HEK293 (cell line): ENCODE measurements at regions not wholly inside any gene's neighbourhood (a gene's known extent, or its start where the extent isn't known, plus 50 kb on each side); places are given as distances from the start of the nearest gene placed in this dataset.

Source experiments
- HOXA7 ChIP-seq: sonication (generic); formaldehyde crosslinking; IDR thresholded peaks from 2 replicates; pipeline ENCODE4 v1.8.1; 2022; ENCODE audit warnings: missing genetic modification reagents, borderline replicate concordance
- MYNN ChIP-seq: fragments of 450-650 bp; formaldehyde crosslinking; IDR thresholded peaks from 2 replicates; pipeline ENCODE4 v1.5.1; 2016; ENCODE audit warnings: missing biosample characterization, missing genetic modification characterization, borderline replicate concordance
- SP2 ChIP-seq: fragments of 450-650 bp; formaldehyde crosslinking; IDR thresholded peaks from 2 replicates; pipeline ENCODE4 v1.5.1; 2016; ENCODE audit warnings: missing biosample characterization, missing genetic modification characterization
- SP7 ChIP-seq: fragments of 450-650 bp; formaldehyde crosslinking; IDR thresholded peaks from 2 replicates; pipeline ENCODE4 v1.5.1; 2016; ENCODE audit warnings: missing biosample characterization, missing genetic modification characterization
- ZNF121 ChIP-seq: fragments of 450-650 bp; formaldehyde crosslinking; IDR thresholded peaks from 2 replicates; pipeline ENCODE4 v1.5.1; 2016; ENCODE audit warnings: missing biosample characterization, missing genetic modification characterization
- ZNF274 ChIP-seq, 2 experiments: fragments of 200-500 bp in 1 of 2; fragments of 450-650 bp in 1 of 2; sonication (Bioruptor generic) in 1 of 2; formaldehyde crosslinking in 1 of 2; IDR thresholded peaks; 2 replicates each; pipeline versions ENCODE4 v1.5.1 to v1.6.1; 2014 to 2016; ENCODE audit warnings: borderline replicate concordance in 1 of 2, inconsistent platforms in 1 of 2, low read length in 1 of 2, missing biosample characterization in 1 of 2, missing genetic modification characterization in 1 of 2
- ZNF404 ChIP-seq: fragments of 450-650 bp; formaldehyde crosslinking; IDR thresholded peaks from 2 replicates; pipeline ENCODE4 v1.5.1; 2017; ENCODE audit warnings: missing biosample characterization, missing genetic modification characterization
- ZNF664 ChIP-seq: fragments of 450-650 bp; formaldehyde crosslinking; IDR thresholded peaks from 2 replicates; pipeline ENCODE4 v1.5.1; 2016; ENCODE audit warnings: missing biosample characterization, missing genetic modification characterization
- ZNF747 ChIP-seq: fragments of 450-650 bp; formaldehyde crosslinking; IDR thresholded peaks from 2 replicates; pipeline ENCODE4 v1.5.1; 2016; ENCODE audit warnings: missing biosample characterization, missing genetic modification characterization
- TF ChIP-seq, protein P1 (sequence below): fragments of 450-650 bp; formaldehyde crosslinking; IDR thresholded peaks from 2 replicates; pipeline ENCODE4 v1.5.1; 2016; ENCODE audit warnings: missing biosample characterization, missing genetic modification characterization
- TF ChIP-seq, protein P2 (sequence below): fragments of 450-650 bp; formaldehyde crosslinking; optimal IDR thresholded peaks from 2 replicates; pipeline ENCODE3; 2016; ENCODE audit warnings: missing biosample characterization, mild to moderate bottlenecking, missing genetic modification characterization
- TF ChIP-seq, protein P3 (sequence below): fragments of 450-650 bp; formaldehyde crosslinking; IDR thresholded peaks from 2 replicates; pipeline ENCODE4 v1.5.1; 2016; ENCODE audit warnings: missing biosample characterization, missing genetic modification characterization, low read depth

DNA sequence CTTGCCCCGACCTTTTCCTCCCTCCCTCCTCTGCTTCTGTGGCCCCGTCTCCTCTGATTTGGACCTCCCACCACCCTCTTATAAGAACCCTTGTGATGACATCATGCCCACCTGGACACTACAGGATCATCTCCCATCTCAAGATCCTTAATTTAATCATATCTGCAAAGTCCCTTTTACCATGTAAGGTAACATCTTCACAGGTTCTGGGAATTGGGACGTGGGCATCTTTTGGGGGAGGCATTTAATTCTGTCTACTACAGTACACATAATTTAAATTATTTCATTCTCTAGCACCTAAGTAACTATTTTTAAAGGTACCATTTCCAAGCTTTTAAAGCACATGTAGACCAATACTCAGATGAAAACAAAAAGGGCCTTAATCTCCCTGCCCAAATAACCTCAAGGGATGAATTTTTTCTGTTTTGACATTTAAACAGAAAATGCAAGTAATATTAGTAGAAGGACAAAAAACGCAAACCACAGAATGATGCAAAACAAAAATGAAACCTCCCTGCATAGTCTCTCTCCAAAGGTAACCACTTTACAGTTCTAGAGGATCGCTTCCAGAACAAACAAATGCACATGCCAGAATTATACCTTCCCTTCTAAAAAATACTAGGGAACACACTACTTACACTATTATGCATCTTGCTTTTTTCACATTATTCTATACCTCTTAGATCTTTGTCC, 222.1 kb downstream of the AACS start:
- TF ChIP-seq MYNN (tag by site-specific recombination) (no peak), ZNF121 (tag by site-specific recombination) (no peak), ZNF274 (IDR thresholded peaks at IDR 0.05; ENCODE audit: low read length) (no peak), ZNF274 (tag by site-specific recombination; IDR thresholded peaks at IDR 0.05; ENCODE audit: borderline replicate concordance) (no peak), ZNF404 (no peak), ZNF747 (tag by site-specific recombination) (no peak), ZNF664 (no peak), SP7 (tag by site-specific recombination) (no peak), HOXA7 (no peak), SP2 (tag by site-specific recombination) (no peak)
- TF ChIP-seq, protein P1, sequence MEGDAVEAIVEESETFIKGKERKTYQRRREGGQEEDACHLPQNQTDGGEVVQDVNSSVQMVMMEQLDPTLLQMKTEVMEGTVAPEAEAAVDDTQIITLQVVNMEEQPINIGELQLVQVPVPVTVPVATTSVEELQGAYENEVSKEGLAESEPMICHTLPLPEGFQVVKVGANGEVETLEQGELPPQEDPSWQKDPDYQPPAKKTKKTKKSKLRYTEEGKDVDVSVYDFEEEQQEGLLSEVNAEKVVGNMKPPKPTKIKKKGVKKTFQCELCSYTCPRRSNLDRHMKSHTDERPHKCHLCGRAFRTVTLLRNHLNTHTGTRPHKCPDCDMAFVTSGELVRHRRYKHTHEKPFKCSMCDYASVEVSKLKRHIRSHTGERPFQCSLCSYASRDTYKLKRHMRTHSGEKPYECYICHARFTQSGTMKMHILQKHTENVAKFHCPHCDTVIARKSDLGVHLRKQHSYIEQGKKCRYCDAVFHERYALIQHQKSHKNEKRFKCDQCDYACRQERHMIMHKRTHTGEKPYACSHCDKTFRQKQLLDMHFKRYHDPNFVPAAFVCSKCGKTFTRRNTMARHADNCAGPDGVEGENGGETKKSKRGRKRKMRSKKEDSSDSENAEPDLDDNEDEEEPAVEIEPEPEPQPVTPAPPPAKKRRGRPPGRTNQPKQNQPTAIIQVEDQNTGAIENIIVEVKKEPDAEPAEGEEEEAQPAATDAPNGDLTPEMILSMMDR (tag by site-specific recombination), result no peak
- TF ChIP-seq, protein P2, sequence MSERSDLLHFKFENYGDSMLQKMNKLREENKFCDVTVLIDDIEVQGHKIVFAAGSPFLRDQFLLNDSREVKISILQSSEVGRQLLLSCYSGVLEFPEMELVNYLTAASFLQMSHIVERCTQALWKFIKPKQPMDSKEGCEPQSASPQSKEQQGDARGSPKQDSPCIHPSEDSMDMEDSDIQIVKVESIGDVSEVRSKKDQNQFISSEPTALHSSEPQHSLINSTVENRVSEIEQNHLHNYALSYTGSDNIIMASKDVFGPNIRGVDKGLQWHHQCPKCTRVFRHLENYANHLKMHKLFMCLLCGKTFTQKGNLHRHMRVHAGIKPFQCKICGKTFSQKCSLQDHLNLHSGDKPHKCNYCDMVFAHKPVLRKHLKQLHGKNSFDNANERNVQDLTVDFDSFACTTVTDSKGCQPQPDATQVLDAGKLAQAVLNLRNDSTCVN, result no peak
- TF ChIP-seq, protein P3, sequence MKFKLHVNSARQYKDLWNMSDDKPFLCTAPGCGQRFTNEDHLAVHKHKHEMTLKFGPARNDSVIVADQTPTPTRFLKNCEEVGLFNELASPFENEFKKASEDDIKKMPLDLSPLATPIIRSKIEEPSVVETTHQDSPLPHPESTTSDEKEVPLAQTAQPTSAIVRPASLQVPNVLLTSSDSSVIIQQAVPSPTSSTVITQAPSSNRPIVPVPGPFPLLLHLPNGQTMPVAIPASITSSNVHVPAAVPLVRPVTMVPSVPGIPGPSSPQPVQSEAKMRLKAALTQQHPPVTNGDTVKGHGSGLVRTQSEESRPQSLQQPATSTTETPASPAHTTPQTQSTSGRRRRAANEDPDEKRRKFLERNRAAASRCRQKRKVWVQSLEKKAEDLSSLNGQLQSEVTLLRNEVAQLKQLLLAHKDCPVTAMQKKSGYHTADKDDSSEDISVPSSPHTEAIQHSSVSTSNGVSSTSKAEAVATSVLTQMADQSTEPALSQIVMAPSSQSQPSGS (tag by site-specific recombination), result peak; percentile 45; the same call in 1 of the 2 replicates
